ENCODE measurements at regions not wholly inside any gene's neighbourhood (a gene's known extent, or its start where the extent isn't known, plus 50 kb on each side); places are given as distances from the start of the nearest gene placed in this dataset.
"Not testable (repeated sequence)": the region's sequence is repeated elsewhere in the genome, so short reads cannot be mapped to it uniquely, and the experiment has no call there.

GRCh38 chr19:29154163-29154562, 58.8 kb downstream of the UQCRFS1 start:
- DNase-seq (ENCODE audit: low spot score), result no peak

GRCh38 chr19:29145756-29146155, 67.2 kb downstream of the UQCRFS1 start:
- DNase-seq (ENCODE audit: low spot score), result no peak

- no peak for DNase-seq (ENCODE audit: low spot score)
These were observed 69.8 kb downstream of the UQCRFS1 start for GRCh38 chr19:29143183-29143582.

- no peak for DNase-seq (ENCODE audit: low spot score)
These were observed 73.7 kb downstream of the UQCRFS1 start for GRCh38 chr19:29139227-29139626.

GRCh38 chr19:29138206-29138605, 74.7 kb downstream of the UQCRFS1 start:
- DNase-seq (ENCODE audit: low spot score), result not testable (repeated sequence)

GRCh38 chr19:29131456-29131855, 81.5 kb downstream of the UQCRFS1 start:
- DNase-seq (ENCODE audit: low spot score), result no peak

- DNase-seq (ENCODE audit: low spot score), result no peak
These were observed 83.8 kb downstream of the UQCRFS1 start for GRCh38 chr19:29129148-29129547.

GRCh38 chr19:29128203-29128602, 84.7 kb downstream of the UQCRFS1 start:
- no peak for DNase-seq (ENCODE audit: low spot score)

- no peak for DNase-seq (ENCODE audit: low spot score)
These were observed 90.8 kb downstream of the UQCRFS1 start for GRCh38 chr19:29122185-29122584.

- peak; percentile 24 for DNase-seq (ENCODE audit: low spot score)
These were observed 91.3 kb downstream of the UQCRFS1 start for GRCh38 chr19:29121684-29122083.

GRCh38 chr19:29120466-29120865, 92.5 kb downstream of the UQCRFS1 start:
- DNase-seq (ENCODE audit: low spot score), result no peak

GRCh38 chr19:29119590-29119989, 93.4 kb downstream of the UQCRFS1 start:
- DNase-seq (ENCODE audit: low spot score), result no peak

GRCh38 chr19:29118389-29118788, 94.6 kb downstream of the UQCRFS1 start:
- no peak for DNase-seq (ENCODE audit: low spot score)

- no peak for DNase-seq (ENCODE audit: low spot score)
These were observed 95.0 kb downstream of the UQCRFS1 start for GRCh38 chr19:29117926-29118325.

GRCh38 chr19:29115181-29115580, 97.8 kb downstream of the UQCRFS1 start:
- DNase-seq (ENCODE audit: low spot score), result no peak

GRCh38 chr19:29113838-29114237, 99.1 kb downstream of the UQCRFS1 start:
- DNase-seq (ENCODE audit: low spot score), result no peak

- no peak for DNase-seq (ENCODE audit: low spot score)
These were observed 101.4 kb downstream of the UQCRFS1 start for GRCh38 chr19:29111576-29111975.

- DNase-seq (ENCODE audit: low spot score), result no peak
These were observed 105.1 kb downstream of the UQCRFS1 start for GRCh38 chr19:29107831-29108230.

GRCh38 chr19:29106346-29106885, 106.5 kb downstream of the UQCRFS1 start:
- no peak for DNase-seq (ENCODE audit: low spot score)

- DNase-seq (ENCODE audit: low spot score), result no peak
These were observed 107.2 kb downstream of the UQCRFS1 start for GRCh38 chr19:29105629-29106292.

GRCh38 chr19:29104605-29105241, 108.2 kb downstream of the UQCRFS1 start:
- no peak for DNase-seq (ENCODE audit: low spot score)

- peak; percentile 89 for DNase-seq (ENCODE audit: low spot score)
These were observed 114.0 kb downstream of the UQCRFS1 start for GRCh38 chr19:29098863-29099481.

GRCh38 chr19:29098091-29098490, 114.9 kb downstream of the UQCRFS1 start:
- DNase-seq (ENCODE audit: low spot score), result no peak
